Fibroblast of mammary gland (primary cell): ENCODE measurements at regions not wholly inside any gene's neighbourhood (a gene's known extent, or its start where the extent isn't known, plus 50 kb on each side); places are given as distances from the start of the nearest gene placed in this dataset.

ENCODE experiments used
- DNase-seq: peaks from one replicate; pipeline ENCODE4 v3.0.0-alpha.2; 2010; ENCODE audit warnings: low read depth
- H3K4me3 ChIP-seq: 2 replicates; pipeline ENCODE4 v1.5.1; 2011; ENCODE audit warnings: low read depth, mild to moderate bottlenecking, low read length, moderate library complexity; ENCODE audit not compliant: control insufficient read depth
- CTCF ChIP-seq: conservative IDR thresholded peaks from 2 replicates; pipeline ENCODE4 v1.5.1; 2011; ENCODE audit warnings: low read depth, low read length, inconsistent platforms; ENCODE audit not compliant: control insufficient read depth, insufficient read depth

GRCh38 chr12:114598111-114598510 is 85.9 kb downstream of the TBX3 start:
- TF ChIP-seq CTCF: no peak
- H3K4me3 ChIP-seq: no peak overlapping the region
- no peak for DNase-seq

DNA sequence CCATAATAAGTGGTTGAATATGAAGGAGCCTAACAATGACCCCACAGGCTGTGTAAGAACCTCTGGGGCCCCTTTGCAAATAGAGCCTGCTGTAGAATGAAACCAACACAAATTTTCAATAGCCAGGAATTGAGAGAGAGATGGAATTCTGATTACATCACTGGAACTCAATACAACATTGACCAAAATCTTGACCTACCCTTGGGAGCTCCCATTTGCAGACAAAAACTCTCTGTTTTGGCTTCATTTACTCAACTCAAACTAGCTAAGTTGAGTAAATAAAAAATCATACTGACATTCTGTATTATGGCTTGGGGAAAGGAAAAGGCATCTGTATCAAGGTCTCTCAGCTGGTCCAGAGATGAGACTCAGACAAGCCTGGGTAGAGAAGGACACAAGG is 91.0 kb downstream of the TBX3 start:
- TF ChIP-seq CTCF: no peak
- no peak overlapping the region for H3K4me3 ChIP-seq
- no peak for DNase-seq

DNA sequence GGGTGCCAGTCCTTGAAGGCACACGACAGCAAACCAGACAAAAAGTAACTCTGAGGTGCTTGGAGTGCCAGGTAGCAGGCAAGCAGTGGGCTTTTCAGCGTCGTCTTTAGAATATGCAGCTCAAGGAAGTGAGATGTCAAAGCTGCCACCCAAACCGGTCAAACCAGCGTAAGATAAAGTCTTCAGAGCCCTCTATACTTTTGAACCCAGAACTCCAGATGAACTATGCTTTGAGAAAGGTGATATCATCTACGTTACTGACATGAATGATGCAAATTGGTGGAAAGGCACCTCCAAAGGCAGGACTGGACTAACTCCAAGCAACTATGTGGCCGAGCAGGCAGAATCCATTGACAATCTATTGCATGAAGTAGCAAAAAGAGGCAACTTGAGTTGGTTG is 95.9 kb downstream of the TBX3 start:
- TF ChIP-seq CTCF: no peak
- H3K4me3 ChIP-seq: no peak overlapping the region
- no peak for DNase-seq

DNA sequence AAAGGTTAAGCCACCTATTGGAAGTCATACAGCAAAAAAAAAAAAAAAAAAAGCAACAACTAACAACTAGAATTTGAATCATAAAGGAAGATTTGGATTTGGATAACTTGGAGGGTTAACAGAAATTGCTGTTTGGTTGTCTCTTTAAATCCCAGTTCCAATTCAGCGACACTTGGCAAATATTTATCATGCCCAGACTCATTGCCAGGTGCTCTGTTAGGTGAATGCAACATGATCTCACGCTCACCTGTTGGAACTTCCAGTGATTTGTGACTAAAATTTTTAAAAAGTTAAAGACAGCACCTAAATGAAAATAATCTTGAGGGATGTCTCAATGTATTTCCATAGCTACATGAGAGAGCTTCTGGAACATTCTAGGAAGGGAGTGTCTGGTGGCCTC is 103.7 kb downstream of the TBX3 start:
- no peak overlapping the region for H3K4me3 ChIP-seq
- no peak for TF ChIP-seq CTCF
- DNase-seq: no peak

GRCh38 chr12:114579389-114579788 is 104.6 kb downstream of the TBX3 start:
- TF ChIP-seq CTCF: no peak
- DNase-seq: peak; percentile 7
- H3K4me3 ChIP-seq: no peak overlapping the region

DNA sequence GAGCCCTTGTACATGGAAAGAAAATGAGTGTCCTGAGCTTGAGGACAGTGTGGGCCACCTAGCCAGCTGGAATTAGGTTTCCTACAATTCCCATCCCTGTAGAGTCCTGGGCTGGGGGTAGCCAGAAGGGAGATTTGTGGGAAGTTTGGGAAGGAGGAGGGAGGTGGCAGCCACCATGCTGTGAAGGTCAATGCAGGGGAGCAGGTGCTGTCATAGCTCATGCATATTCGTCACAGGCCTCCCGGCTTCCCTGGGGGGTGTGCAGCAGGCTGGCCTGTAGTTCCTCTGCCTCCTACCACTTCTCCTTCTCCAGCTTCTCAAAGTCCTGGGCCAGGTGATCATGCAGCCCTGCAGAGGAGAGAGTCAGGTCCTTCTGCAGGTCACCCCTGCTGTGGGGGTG is 121.3 kb downstream of the TBX3 start:
- TF ChIP-seq CTCF: no peak
- no peak for DNase-seq

GRCh38 chr12:114555451-114555850 is 128.5 kb downstream of the TBX3 start:
- no peak for DNase-seq
- TF ChIP-seq CTCF: no peak
- no peak overlapping the region for H3K4me3 ChIP-seq

More for the DNA sequence above, 121.3 kb downstream of the TBX3 start:
- no peak overlapping the region for H3K4me3 ChIP-seq
